ENCODE measurements at regions not wholly inside any gene's neighbourhood (a gene's known extent, or its start where the extent isn't known, plus 50 kb on each side); places are given as distances from the start of the nearest gene placed in this dataset.

- 27 to 91% methylated on average over 1 of the region's 1 CpG for WGBS, 2 donors (ENCODE audit: low coverage in 1 of 2)
- Histone ChIP-seq H3K27ac (no peak overlapping the region), H3K27me3 (no peaks in the 10 kb centered on the region), H3K4me1 (no peaks in the 10 kb centered on the region), H3K9me3 (no peaks in the 10 kb centered on the region), H3K36me3 (no peaks in the 10 kb centered on the region), H3K4me3 (no peak overlapping the region)
- ATAC-seq: no peak
- TF ChIP-seq EP300 (IDR thresholded peaks at IDR 0.05): no peak
Observed at GRCh38 chrX:45955661-45956060, 589.6 kb downstream of the ZNF674 start.

GRCh38 chrX:45954026-45954425 is 591.2 kb downstream of the ZNF674 start:
- Histone ChIP-seq H3K4me3 (no peak overlapping the region), H3K27ac (no peak overlapping the region), H3K27me3 (no peaks in the 10 kb centered on the region), H3K36me3 (no peaks in the 10 kb centered on the region), H3K9me3 (no peaks in the 10 kb centered on the region), H3K4me1 (no peaks in the 10 kb centered on the region)
- TF ChIP-seq POLR2A (IDR thresholded peaks at IDR 0.05) (no peak), CTCF (IDR thresholded peaks at IDR 0.05) (no peak), POLR2AphosphoS5 (IDR thresholded peaks at IDR 0.05) (no peak), EP300 (IDR thresholded peaks at IDR 0.05) (no peak)
- 31 to 37% methylated on average over 2 of the region's 2 CpGs for WGBS, 2 donors (ENCODE audit: low coverage in 1 of 2)
- ATAC-seq: no peak

- TF ChIP-seq CTCF (IDR thresholded peaks at IDR 0.05) (no peak), POLR2AphosphoS5 (IDR thresholded peaks at IDR 0.05) (no peak), EP300 (IDR thresholded peaks at IDR 0.05) (no peak), POLR2A (IDR thresholded peaks at IDR 0.05) (no peak)
- Histone ChIP-seq H3K27ac (no peak overlapping the region), H3K4me3 (no peak overlapping the region), H3K4me1 (no peaks in the 10 kb centered on the region), H3K27me3 (no peaks in the 10 kb centered on the region), H3K36me3 (no peaks in the 10 kb centered on the region), H3K9me3 (no peaks in the 10 kb centered on the region)
- ATAC-seq: no peak
- WGBS, 2 donors (ENCODE audit: low coverage in 1 of 2): 53% methylated on average over 2 of the region's 2 CpGs; no CpG with 5 or more reads in 1 of the 2 donors
Observed at GRCh38 chrX:45952030-45952429, 593.2 kb downstream of the ZNF674 start.

GRCh38 chrX:45935408-45935807 is 609.8 kb downstream of the ZNF674 start:
- no peaks in the 10 kb centered on the region for H3K4me1 ChIP-seq
- H3K4me3 ChIP-seq: no peak overlapping the region
- ATAC-seq: no peak
- H3K27me3 ChIP-seq: no peaks in the 10 kb centered on the region
- no peaks in the 10 kb centered on the region for H3K9me3 ChIP-seq
- H3K36me3 ChIP-seq: no peaks in the 10 kb centered on the region
- no peak for TF ChIP-seq POLR2AphosphoS5 (IDR thresholded peaks at IDR 0.05)
- TF ChIP-seq EP300 (IDR thresholded peaks at IDR 0.05): no peak
- TF ChIP-seq POLR2A (IDR thresholded peaks at IDR 0.05): no peak
- no peak for TF ChIP-seq CTCF (IDR thresholded peaks at IDR 0.05)
- no peak overlapping the region for H3K27ac ChIP-seq

- no peak for ATAC-seq
- H3K27me3 ChIP-seq: no peaks in the 10 kb centered on the region
- TF ChIP-seq POLR2AphosphoS5 (IDR thresholded peaks at IDR 0.05) (no peak), EP300 (IDR thresholded peaks at IDR 0.05) (no peak), POLR2A (IDR thresholded peaks at IDR 0.05) (no peak), CTCF (IDR thresholded peaks at IDR 0.05) (no peak)
- H3K9me3 ChIP-seq: no peaks in the 10 kb centered on the region
- no peak overlapping the region for H3K4me3 ChIP-seq
- H3K36me3 ChIP-seq: no peaks in the 10 kb centered on the region
- no peak overlapping the region for H3K27ac ChIP-seq
- WGBS, 2 donors (ENCODE audit: low coverage in 1 of 2): 79 to 89% methylated on average over 2 to 3 of the region's 3 CpGs
- H3K4me1 ChIP-seq: no peaks in the 10 kb centered on the region
Observed at GRCh38 chrX:45912316-45912715, 632.9 kb downstream of the ZNF674 start.

GRCh38 chrX:45907786-45908185 is 637.4 kb downstream of the ZNF674 start:
- ATAC-seq: no peak
- H3K27ac ChIP-seq: no peak overlapping the region
- 63 to 70% methylated on average over 1 of the region's 1 CpG for WGBS, 2 donors (ENCODE audit: low coverage in 1 of 2)
- no peaks in the 10 kb centered on the region for H3K36me3 ChIP-seq
- H3K4me1 ChIP-seq: no peaks in the 10 kb centered on the region
- H3K9me3 ChIP-seq: no peaks in the 10 kb centered on the region
- H3K4me3 ChIP-seq: no peak overlapping the region
- no peaks in the 10 kb centered on the region for H3K27me3 ChIP-seq
- no peak for TF ChIP-seq EP300 (IDR thresholded peaks at IDR 0.05)
- TF ChIP-seq POLR2AphosphoS5 (IDR thresholded peaks at IDR 0.05): no peak
- no peak for TF ChIP-seq POLR2A (IDR thresholded peaks at IDR 0.05)
- TF ChIP-seq CTCF (IDR thresholded peaks at IDR 0.05): no peak
